Gastroesophageal sphincter (tissue), 3 donors: ENCODE measurements at regions not wholly inside any gene's neighbourhood (a gene's known extent, or its start where the extent isn't known, plus 50 kb on each side); places are given as distances from the start of the nearest gene placed in this dataset.

Experiments used
- CTCF ChIP-seq, 4 experiments: fragments of 200-600 bp in 2 of 4; fragments of 450-650 bp in 2 of 4; sonication (generic) in 1 of 4; IDR thresholded peaks; one replicate each; pipeline ENCODE4 v1.5.1; 2017 to 2019; ENCODE audit warnings: antibody characterized with exemption in 4 of 4, mild to moderate bottlenecking in 2 of 4, moderate library complexity in 2 of 4
- POLR2A ChIP-seq, 2 donors: fragments of 450-650 bp; IDR thresholded peaks; one replicate each; pipeline ENCODE4 v1.6.1; 2017; ENCODE audit warnings: antibody characterized with exemption in 2 of 2, mild to moderate bottlenecking in 2 of 2, moderate library complexity in 1 of 2
- POLR2AphosphoS5 ChIP-seq: sonication (generic); formaldehyde crosslinking; IDR thresholded peaks from one replicate; pipeline ENCODE4 v1.6.1; 2017; ENCODE audit warnings: antibody characterized with exemption

- TF ChIP-seq POLR2A (IDR thresholded peaks at IDR 0.05) (no peak), CTCF (IDR thresholded peaks at IDR 0.05) (no peak), POLR2AphosphoS5 (no peak)
Measured at GRCh38 chr1:195251900-195252299, 1356.3 kb downstream of the KCNT2 start.
